ENCODE measurements at regions not wholly inside any gene's neighbourhood (a gene's known extent, or its start where the extent isn't known, plus 50 kb on each side); places are given as distances from the start of the nearest gene placed in this dataset.

DNA sequence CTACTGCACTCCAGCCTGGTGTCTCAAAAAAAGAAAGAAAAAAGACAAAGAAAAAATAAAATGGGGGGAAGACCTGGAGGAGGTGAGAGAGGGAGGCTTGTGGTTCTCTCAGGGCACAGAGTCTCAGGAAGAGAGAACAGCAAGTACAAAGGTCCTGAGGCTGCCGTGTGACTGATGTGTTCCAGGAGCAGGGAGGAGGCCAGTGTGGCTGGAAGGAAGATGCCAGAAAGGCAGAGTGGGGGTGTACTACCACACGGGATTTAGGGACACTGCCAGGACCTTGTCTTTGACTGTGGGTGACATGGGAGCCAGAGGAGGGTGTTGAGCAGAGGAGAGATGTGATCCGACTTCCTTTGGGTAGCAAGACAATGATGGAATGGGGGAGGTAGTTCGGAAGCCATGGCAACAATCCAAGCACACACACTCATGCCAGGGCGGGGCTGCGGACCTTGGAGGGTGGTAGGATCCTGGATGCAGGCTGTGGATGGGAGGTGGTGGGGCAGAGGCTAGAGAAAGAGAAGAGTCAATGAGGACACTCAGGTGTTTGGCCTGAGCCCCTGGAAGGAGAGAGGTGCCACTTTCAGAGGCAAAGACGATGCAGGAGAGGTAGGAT, 136.4 kb upstream of the PTPN1 start (continued):
- no peak for TF ChIP-seq ZNF143 (CRISPR knock-in tag; IDR thresholded peaks at IDR 0.05)

GRCh38 chr20:50374541-50375078, 135.6 kb upstream of the PTPN1 start:
- no peaks in the 10 kb centered on the region for H3K36me3 ChIP-seq (ENCODE audit: control insufficient read depth, insufficient read depth, low read length)
- no peak overlapping the region for H3K9ac ChIP-seq (ENCODE audit: insufficient read depth in 1 of 2, low read depth in 2 of 2, low read length in 2 of 2)
- no peaks in the 10 kb centered on the region for H3K9me3 ChIP-seq (replicated peaks; ENCODE audit: control insufficient read depth, insufficient read depth, low read depth, low read length)
- no peaks in the 10 kb centered on the region for H4K20me1 ChIP-seq (replicated peaks; ENCODE audit: control insufficient read depth, insufficient read depth, low read length)
- DNase-seq (ENCODE audit: extremely low read depth in 1 of 4, low spot score in 3 of 4) (no peak), FAIRE-seq (no peak), ATAC-seq (no peak)
- BruUV-seq (replicated peaks), result no TSS peak
- no peak overlapping the region for H3K27ac ChIP-seq (ENCODE audit: extremely low read depth, low read depth, low read length)
- peaks cover 3 to 22% of the 10 kb centered on the region in 2 experiments for H3K4me1 ChIP-seq (replicated peaks in 1 of 2; ENCODE audit: control insufficient read depth in 2 of 2, insufficient read depth in 2 of 2, low read length in 2 of 2)
- ChIA-PET CTCF (ENCODE audit: low intra/inter-chr PET ratio) (no interaction called here), POLR2A (no interaction called here)
- no peak for TF ChIP-seq ZKSCAN1 (IDR thresholded peaks at IDR 0.05; ENCODE audit: low read depth, low read length)
- TF ChIP-seq CTCF (IDR thresholded peaks at IDR 0.05 in 2 of 3, conservative IDR thresholded peaks at IDR 0.05 in 1 of 3; ENCODE audit: insufficient read depth in 2 of 3, low read depth in 1 of 3, low read length in 3 of 3), result 0 out of 6 replicates have a peak, but pooled peaks of 1 of the 3 experiments have one; percentile 9
- peak; percentile 71 for TF ChIP-seq ADNP (tag; IDR thresholded peaks at IDR 0.05)
- no peak for TF ChIP-seq KDM1A (IDR thresholded peaks at IDR 0.05)
- TF ChIP-seq ZFP36 (IDR thresholded peaks at IDR 0.05; ENCODE audit: low read depth, low read length, partially characterized antibody), result peak; percentile 57
- TF ChIP-seq RBM25 (IDR thresholded peaks at IDR 0.05; ENCODE audit: low read depth, low read length, severe bottlenecking), result peak; percentile 67
- no peak for TF ChIP-seq BRD4 (IDR thresholded peaks at IDR 0.05)
- H3K4me3 ChIP-seq, result no peak overlapping the region
- in situ Hi-C loops (cut with MboI) (no loop called here), intact Hi-C loops (cut with micrococcal nuclease) (no loop called here)
- H3K79me2 ChIP-seq (ENCODE audit: control insufficient read depth, insufficient read depth, low read length), result no peaks in the 10 kb centered on the region
- H3K4me2 ChIP-seq (ENCODE audit: insufficient read depth, low read length), result no peak overlapping the region
- H2AFZ ChIP-seq (ENCODE audit: low read depth, low read length), result no peak overlapping the region
- H3K9me1 ChIP-seq (ENCODE audit: control insufficient read depth, insufficient read depth, low read length), result no peaks in the 10 kb centered on the region
- H3K27me3 ChIP-seq (ENCODE audit: control insufficient read depth in 2 of 2, insufficient read depth in 2 of 2, low read length in 2 of 2), result peaks cover 0 to 5% of the 10 kb centered on the region in 2 experiments; a peak in 1 of 5 replicates
- 14% methylated on average over 4 of the region's 4 CpGs for WGBS (ENCODE audit: insufficient coverage, low coverage, missing lambda C conversion rate)

Measured in K562 (cell line).